ENCODE measurements at regions not wholly inside any gene's neighbourhood (a gene's known extent, or its start where the extent isn't known, plus 50 kb on each side); places are given as distances from the start of the nearest gene placed in this dataset.

DNA sequence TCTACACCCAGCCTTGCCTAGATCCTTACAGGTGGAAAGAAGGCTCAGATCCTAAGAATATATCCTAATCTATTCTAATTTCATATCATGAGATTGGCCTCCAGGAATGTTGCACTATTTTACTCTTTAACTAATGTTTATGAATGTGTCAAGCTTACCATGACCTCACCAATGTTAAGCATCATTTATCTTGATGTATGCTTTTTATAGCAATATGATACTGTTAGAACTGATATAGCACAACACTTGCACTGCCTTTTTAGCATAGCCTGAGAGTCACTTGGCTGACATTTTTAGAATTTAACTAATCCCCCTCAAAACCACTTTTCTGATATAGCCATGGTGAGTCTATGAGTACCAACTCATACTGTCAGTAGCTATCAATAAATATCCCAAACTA, 191.5 kb upstream of the NR2F2 start:
- DNase-seq: no peak
- no peaks in the 10 kb centered on the region for H3K27me3 ChIP-seq (replicated peaks; ENCODE audit: insufficient read depth, low read length)
- no peaks in the 10 kb centered on the region for H3F3A ChIP-seq (ENCODE audit: insufficient read depth, low read length)
- no peak overlapping the region for H3K9ac ChIP-seq (ENCODE audit: low read length)
- no peak overlapping the region for H3K27ac ChIP-seq (ENCODE audit: low read length)
- H3K4me3 ChIP-seq (ENCODE audit: low read length): no peak overlapping the region
- H3K36me3 ChIP-seq (replicated peaks; ENCODE audit: insufficient read depth, low read length): no peaks in the 10 kb centered on the region
- no peaks in the 10 kb centered on the region for H3K79me2 ChIP-seq (ENCODE audit: low read length)
- H3K9me2 ChIP-seq (replicated peaks; ENCODE audit: insufficient read depth, low read length): no peaks in the 10 kb centered on the region
- H2AFZ ChIP-seq (ENCODE audit: low read length): no peak overlapping the region
- TF ChIP-seq EZH2 (optimal IDR thresholded peaks at IDR 0.05; ENCODE audit: low read depth, low read length) (no peak), EZH2phosphoT487 (IDR thresholded peaks at IDR 0.05; ENCODE audit: low read length) (no peak)
- TF ChIP-seq, protein P1, sequence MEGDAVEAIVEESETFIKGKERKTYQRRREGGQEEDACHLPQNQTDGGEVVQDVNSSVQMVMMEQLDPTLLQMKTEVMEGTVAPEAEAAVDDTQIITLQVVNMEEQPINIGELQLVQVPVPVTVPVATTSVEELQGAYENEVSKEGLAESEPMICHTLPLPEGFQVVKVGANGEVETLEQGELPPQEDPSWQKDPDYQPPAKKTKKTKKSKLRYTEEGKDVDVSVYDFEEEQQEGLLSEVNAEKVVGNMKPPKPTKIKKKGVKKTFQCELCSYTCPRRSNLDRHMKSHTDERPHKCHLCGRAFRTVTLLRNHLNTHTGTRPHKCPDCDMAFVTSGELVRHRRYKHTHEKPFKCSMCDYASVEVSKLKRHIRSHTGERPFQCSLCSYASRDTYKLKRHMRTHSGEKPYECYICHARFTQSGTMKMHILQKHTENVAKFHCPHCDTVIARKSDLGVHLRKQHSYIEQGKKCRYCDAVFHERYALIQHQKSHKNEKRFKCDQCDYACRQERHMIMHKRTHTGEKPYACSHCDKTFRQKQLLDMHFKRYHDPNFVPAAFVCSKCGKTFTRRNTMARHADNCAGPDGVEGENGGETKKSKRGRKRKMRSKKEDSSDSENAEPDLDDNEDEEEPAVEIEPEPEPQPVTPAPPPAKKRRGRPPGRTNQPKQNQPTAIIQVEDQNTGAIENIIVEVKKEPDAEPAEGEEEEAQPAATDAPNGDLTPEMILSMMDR (IDR thresholded peaks at IDR 0.05; ENCODE audit: low read length): no peak
- H4K20me1 ChIP-seq (ENCODE audit: insufficient read depth, low read length): no peaks in the 10 kb centered on the region
- H3K4me2 ChIP-seq (ENCODE audit: low read depth, low read length): no peak overlapping the region
- H3K4me1 ChIP-seq (ENCODE audit: low read length): no peaks in the 10 kb centered on the region
- H3K9me3 ChIP-seq (replicated peaks; ENCODE audit: insufficient read depth, low read length): no peaks in the 10 kb centered on the region

DNA sequence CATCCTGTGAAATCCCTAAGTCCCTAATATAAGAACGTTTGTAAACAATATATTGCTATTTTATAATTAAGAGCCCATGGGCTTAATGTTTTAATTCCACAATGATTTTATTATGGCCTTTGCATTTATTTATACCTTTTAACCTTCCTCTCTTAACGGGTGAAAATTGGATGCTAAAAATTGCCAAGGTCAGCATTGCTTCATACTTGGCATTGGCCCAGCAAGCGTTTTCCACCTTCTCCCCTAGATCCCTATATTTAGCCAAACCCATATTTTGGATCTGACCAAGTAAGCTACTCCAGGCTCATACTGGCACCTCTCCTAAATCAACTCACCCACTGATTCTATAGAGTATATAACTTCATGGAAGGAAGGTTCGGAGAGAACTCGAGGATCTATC, 188.0 kb upstream of the NR2F2 start:
- Histone ChIP-seq H3K27ac (ENCODE audit: low read length) (no peak overlapping the region), H4K20me1 (ENCODE audit: insufficient read depth, low read length) (no peaks in the 10 kb centered on the region), H3K27me3 (replicated peaks; ENCODE audit: insufficient read depth, low read length) (no peaks in the 10 kb centered on the region), H2AFZ (ENCODE audit: low read length) (no peak overlapping the region), H3K4me3 (ENCODE audit: low read length) (no peak overlapping the region), H3F3A (ENCODE audit: insufficient read depth, low read length) (no peaks in the 10 kb centered on the region), H3K79me2 (ENCODE audit: low read length) (no peaks in the 10 kb centered on the region), H3K9me3 (replicated peaks; ENCODE audit: insufficient read depth, low read length) (no peaks in the 10 kb centered on the region), H3K4me2 (ENCODE audit: low read depth, low read length) (no peak overlapping the region), H3K36me3 (replicated peaks; ENCODE audit: insufficient read depth, low read length) (no peaks in the 10 kb centered on the region), H3K4me1 (ENCODE audit: low read length) (no peaks in the 10 kb centered on the region), H3K9me2 (replicated peaks; ENCODE audit: insufficient read depth, low read length) (no peaks in the 10 kb centered on the region), H3K9ac (ENCODE audit: low read length) (no peak overlapping the region)
- no peak for DNase-seq
- TF ChIP-seq, protein P1 (IDR thresholded peaks at IDR 0.05; ENCODE audit: low read length): no peak
- TF ChIP-seq EZH2 (optimal IDR thresholded peaks at IDR 0.05; ENCODE audit: low read depth, low read length) (no peak), EZH2phosphoT487 (IDR thresholded peaks at IDR 0.05; ENCODE audit: low read length) (no peak)

DNA sequence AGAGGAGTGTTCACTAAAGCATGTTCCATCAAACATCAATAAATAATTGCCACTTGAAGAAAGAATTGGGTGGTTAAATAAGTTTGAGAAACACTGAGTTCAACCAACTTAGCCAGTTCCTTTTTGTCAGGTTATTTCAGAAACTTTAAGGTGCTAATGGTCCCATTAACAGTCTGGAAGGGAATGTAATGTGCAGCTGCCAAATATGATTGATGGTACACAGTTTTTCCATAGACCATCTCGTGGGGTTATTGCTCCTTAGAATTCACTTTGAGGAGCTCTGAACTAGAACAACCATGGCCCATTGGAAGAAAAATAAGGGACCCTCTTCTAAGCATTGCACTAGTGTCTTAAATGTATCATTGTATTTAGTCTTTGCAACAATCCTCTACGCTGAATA, 185.8 kb upstream of the NR2F2 start:
- H3K9me3 ChIP-seq (replicated peaks; ENCODE audit: insufficient read depth, low read length): no peaks in the 10 kb centered on the region
- H3K4me3 ChIP-seq (ENCODE audit: low read length): no peak overlapping the region
- TF ChIP-seq EZH2 (optimal IDR thresholded peaks at IDR 0.05; ENCODE audit: low read depth, low read length) (no peak), EZH2phosphoT487 (IDR thresholded peaks at IDR 0.05; ENCODE audit: low read length) (no peak)
- TF ChIP-seq, protein P1 (IDR thresholded peaks at IDR 0.05; ENCODE audit: low read length): no peak
- no peak overlapping the region for H3K9ac ChIP-seq (ENCODE audit: low read length)
- H3F3A ChIP-seq (ENCODE audit: insufficient read depth, low read length): no peaks in the 10 kb centered on the region
- DNase-seq: no peak
- no peaks in the 10 kb centered on the region for H3K79me2 ChIP-seq (ENCODE audit: low read length)
- no peak overlapping the region for H3K27ac ChIP-seq (ENCODE audit: low read length)
- H3K36me3 ChIP-seq (replicated peaks; ENCODE audit: insufficient read depth, low read length): no peaks in the 10 kb centered on the region
- no peak overlapping the region for H2AFZ ChIP-seq (ENCODE audit: low read length)
- no peak overlapping the region for H3K4me2 ChIP-seq (ENCODE audit: low read depth, low read length)
- no peaks in the 10 kb centered on the region for H3K9me2 ChIP-seq (replicated peaks; ENCODE audit: insufficient read depth, low read length)
- no peaks in the 10 kb centered on the region for H3K27me3 ChIP-seq (replicated peaks; ENCODE audit: insufficient read depth, low read length)
- H4K20me1 ChIP-seq (ENCODE audit: insufficient read depth, low read length): no peaks in the 10 kb centered on the region
- H3K4me1 ChIP-seq (ENCODE audit: low read length): no peaks in the 10 kb centered on the region

All from MM.1S (cell line).